ENCODE measurements at regions not wholly inside any gene's neighbourhood (a gene's known extent, or its start where the extent isn't known, plus 50 kb on each side); places are given as distances from the start of the nearest gene placed in this dataset.
"Not testable (repeated sequence)": the region's sequence is repeated elsewhere in the genome, so short reads cannot be mapped to it uniquely, and the experiment has no call there.

DNA sequence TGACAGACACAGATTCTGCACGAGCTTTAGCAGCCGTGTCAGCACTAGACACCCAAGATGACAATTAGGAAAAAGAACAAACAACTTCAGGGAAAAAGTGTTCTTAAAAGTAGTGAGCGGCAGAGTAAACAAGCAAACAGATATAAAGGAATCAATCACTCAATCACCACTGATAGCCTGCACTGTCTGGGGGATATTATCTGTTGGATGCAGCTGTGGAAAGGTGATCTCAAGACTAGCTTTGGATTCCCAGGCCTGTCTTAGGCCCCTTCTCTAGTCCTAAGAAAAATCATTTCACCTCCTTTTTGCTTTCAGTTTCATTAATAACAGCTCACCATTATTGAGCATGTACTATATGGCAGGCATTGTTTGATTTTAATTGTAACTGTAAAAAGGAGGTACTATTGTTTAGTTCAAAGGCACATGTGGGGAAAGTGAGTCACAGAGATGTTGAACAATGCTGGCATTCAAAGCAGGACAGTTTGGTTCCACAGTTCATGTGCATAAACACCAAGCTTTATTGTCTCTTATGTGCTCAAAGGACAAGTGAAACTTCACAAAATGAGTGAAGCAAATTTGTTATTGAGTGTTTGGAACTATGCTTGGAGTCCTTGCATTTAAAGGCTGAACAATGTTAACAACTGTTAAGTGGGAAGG is 147.3 kb upstream of the TCF4 start:
- Mint-ChIP-seq H3K27ac (no peak overlapping the region), H3K9me3 (peaks cover 5% of the 10 kb centered on the region), H3K4me3 (no peak overlapping the region), H3K4me1 (no peaks in the 10 kb centered on the region), H3K27me3 (no peaks in the 10 kb centered on the region), H3K36me3 (ENCODE audit: low read depth) (no peaks in the 10 kb centered on the region)
- ChIA-PET CTCF (no interaction called here), POLR2A (no interaction called here)
- DNase-seq = no peak

DNA sequence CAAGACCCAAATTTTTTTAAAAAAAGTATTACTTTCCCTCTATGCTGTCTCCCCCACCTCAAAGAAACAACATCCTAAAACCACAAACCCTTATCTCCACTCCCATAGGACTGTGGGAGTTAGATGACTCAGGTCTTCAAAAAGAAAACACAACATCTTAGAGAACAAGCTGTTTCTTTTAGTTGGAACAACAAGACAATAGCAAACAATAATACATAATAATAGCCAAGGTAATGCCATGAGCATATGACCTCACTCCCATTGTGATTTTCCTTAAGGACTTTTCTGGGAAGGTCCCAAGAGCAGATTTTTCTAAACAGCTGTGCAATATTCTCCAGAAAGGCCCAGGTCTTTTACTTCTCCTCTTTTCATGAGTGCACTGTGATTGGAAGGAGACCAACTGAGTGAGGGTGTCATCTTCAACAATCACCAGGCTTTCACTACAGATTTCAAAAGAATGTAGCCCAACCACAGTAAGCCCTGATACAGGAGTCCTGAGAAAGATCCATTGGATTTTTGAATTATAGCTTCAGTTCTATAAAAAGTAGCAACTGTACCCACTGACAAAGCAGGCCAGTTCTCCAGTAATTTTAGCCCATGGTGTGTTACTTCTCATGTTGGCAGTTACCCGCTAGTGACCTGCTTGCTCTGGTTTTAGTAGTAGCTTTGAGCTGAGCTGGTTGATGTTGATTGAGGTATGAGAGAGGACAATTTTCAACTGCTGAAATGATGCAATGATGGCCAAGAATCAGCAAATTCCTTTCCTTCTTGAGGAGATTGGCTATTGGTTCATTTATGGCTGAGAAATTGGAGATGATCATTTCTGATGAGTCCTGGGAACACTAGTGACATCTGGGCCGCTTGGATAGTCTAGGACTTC is 144.5 kb upstream of the TCF4 start:
- H3K27me3 Mint-ChIP-seq = no peaks in the 10 kb centered on the region
- H3K36me3 Mint-ChIP-seq (ENCODE audit: low read depth) = no peaks in the 10 kb centered on the region
- H3K4me1 Mint-ChIP-seq = no peaks in the 10 kb centered on the region
- ChIA-PET CTCF (no interaction called here), POLR2A (no interaction called here)
- peaks cover 8% of the 10 kb centered on the region for H3K9me3 Mint-ChIP-seq
- DNase-seq = no peak
- no peak overlapping the region for H3K4me3 Mint-ChIP-seq
- H3K27ac Mint-ChIP-seq = no peak overlapping the region

DNA sequence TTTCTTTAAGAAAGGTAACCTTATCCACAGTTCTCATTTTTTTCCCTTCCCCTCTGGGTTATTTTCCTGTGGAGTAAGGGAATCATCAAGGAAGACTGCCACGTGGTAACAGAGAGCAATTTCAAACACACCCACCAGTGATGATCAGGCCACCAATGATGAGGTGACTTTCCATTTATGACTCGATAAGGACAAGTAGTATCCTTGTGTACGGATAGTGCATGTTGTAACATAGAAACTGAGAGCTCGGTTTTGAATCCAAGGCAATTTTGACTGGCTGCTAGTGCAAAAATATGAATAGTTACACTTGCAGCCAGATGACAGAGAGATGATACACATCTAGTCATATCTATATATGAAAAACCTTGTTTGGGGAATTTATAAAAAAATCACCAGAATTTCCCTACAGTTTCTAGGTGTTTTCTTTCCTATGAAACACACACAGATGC is 143.6 kb upstream of the TCF4 start:
- no peaks in the 10 kb centered on the region for H3K27me3 Mint-ChIP-seq
- no peak overlapping the region for H3K4me3 Mint-ChIP-seq
- no peak overlapping the region for H3K27ac Mint-ChIP-seq
- H3K4me1 Mint-ChIP-seq = no peaks in the 10 kb centered on the region
- ChIA-PET CTCF (no interaction called here), POLR2A (no interaction called here)
- peaks cover 8% of the 10 kb centered on the region for H3K9me3 Mint-ChIP-seq
- no peak for DNase-seq
- no peaks in the 10 kb centered on the region for H3K36me3 Mint-ChIP-seq (ENCODE audit: low read depth)

GRCh38 chr18:55721006-55721405 is 133.0 kb upstream of the TCF4 start:
- H3K4me3 Mint-ChIP-seq; H3K27ac Mint-ChIP-seq; CTCF ChIA-PET; H3K9me3 Mint-ChIP-seq; H3K4me1 Mint-ChIP-seq; POLR2A ChIA-PET; H3K27me3 Mint-ChIP-seq; DNase-seq; H3K36me3 Mint-ChIP-seq (ENCODE audit: low read depth): not testable (repeated sequence)

GRCh38 chr18:55713707-55714106 is 125.7 kb upstream of the TCF4 start:
- Mint-ChIP-seq H3K36me3 (ENCODE audit: low read depth) (no peaks in the 10 kb centered on the region), H3K4me3 (no peak overlapping the region), H3K27ac (no peak overlapping the region), H3K4me1 (no peaks in the 10 kb centered on the region), H3K27me3 (no peaks in the 10 kb centered on the region), H3K9me3 (no peaks in the 10 kb centered on the region)
- DNase-seq = no peak
- ChIA-PET CTCF (no interaction called here), POLR2A (no interaction called here)

GRCh38 chr18:55706898-55707297 is 118.9 kb upstream of the TCF4 start:
- Mint-ChIP-seq H3K4me1 (no peaks in the 10 kb centered on the region), H3K27me3 (no peaks in the 10 kb centered on the region), H3K9me3 (no peaks in the 10 kb centered on the region), H3K36me3 (ENCODE audit: low read depth) (no peaks in the 10 kb centered on the region), H3K27ac (no peak overlapping the region), H3K4me3 (no peak overlapping the region)
- CTCF ChIA-PET = no interaction called here
- POLR2A ChIA-PET = no interaction called here
- DNase-seq = no peak

DNA sequence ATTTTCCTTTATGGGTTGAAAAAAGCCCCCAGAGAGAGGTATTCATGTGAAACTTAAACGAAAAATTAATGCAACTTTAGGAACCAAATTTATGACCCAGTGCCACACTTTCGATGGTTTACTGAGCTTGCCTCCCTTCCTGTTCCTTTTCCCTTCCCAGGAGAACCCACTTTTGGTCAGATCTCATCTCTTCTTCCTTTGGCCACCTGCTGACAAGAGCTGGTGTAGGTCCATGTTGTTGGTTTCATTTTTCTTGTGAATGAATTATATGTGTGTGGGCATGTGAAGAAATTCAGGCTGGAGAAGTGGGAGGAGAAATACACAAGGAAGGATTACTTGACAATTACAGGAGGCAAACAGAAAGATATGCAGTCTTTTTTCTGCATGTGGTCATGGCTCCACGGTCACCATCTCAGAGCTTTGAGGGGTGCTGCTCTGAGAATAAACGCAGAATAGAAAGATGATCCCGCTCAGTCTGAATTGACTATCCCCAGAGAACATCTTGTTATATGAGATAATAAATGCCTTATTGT is 111.3 kb upstream of the TCF4 start:
- DNase-seq = no peak
- H3K36me3 Mint-ChIP-seq (ENCODE audit: low read depth) = no peaks in the 10 kb centered on the region
- H3K9me3 Mint-ChIP-seq = peaks cover 2% of the 10 kb centered on the region
- no peaks in the 10 kb centered on the region for H3K27me3 Mint-ChIP-seq
- POLR2A ChIA-PET = no interaction called here
- no peaks in the 10 kb centered on the region for H3K4me1 Mint-ChIP-seq
- H3K27ac Mint-ChIP-seq = no peak overlapping the region
- CTCF ChIA-PET = no interaction called here
- H3K4me3 Mint-ChIP-seq = no peak overlapping the region

DNA sequence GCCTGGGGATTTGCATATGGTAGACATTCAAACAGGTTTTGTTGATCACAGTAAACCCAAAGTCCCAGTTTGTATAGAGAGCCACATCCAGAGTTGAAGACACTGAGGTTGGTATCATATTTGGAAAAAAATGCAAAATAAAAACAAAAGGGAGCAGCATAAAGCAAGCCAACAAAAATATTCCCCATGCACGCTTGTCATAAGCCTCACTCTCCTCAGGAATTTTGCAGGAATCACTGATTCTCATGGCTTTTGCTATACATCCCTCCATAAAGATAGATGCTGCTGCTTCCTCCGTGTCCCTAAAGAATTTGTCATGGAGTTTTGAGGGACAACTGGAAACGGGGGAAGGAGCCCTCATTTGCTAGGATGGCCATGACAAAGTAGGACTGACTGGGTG is 108.8 kb upstream of the TCF4 start:
- CTCF ChIA-PET = no interaction called here
- Mint-ChIP-seq H3K36me3 (ENCODE audit: low read depth) (no peaks in the 10 kb centered on the region), H3K9me3 (peaks cover 6% of the 10 kb centered on the region), H3K4me1 (no peaks in the 10 kb centered on the region), H3K27ac (no peak overlapping the region), H3K27me3 (no peaks in the 10 kb centered on the region), H3K4me3 (no peak overlapping the region)
- DNase-seq = no peak
- POLR2A ChIA-PET = no interaction called here

DNA sequence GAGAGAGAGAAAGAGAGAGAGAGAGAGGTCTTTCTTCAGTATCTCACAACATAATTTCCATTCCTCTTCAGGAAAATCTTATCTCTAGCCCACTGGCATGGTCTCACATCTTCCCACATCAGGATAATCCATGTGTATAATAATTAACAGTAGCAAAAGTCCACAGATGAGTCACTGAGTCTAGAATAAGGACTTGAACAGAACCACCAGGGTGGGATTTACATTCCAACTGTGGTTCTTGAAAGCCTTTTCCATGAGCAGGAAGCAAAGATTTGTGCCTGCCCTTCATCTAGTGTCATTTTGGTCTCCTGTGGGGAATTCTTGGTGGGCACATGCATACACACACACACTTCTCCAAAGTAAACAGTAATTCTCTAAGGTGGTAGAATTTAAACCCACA is 107.1 kb upstream of the TCF4 start:
- Mint-ChIP-seq H3K4me3 (no peak overlapping the region), H3K9me3 (peaks cover 6% of the 10 kb centered on the region), H3K27me3 (no peaks in the 10 kb centered on the region), H3K36me3 (ENCODE audit: low read depth) (no peaks in the 10 kb centered on the region), H3K27ac (no peak overlapping the region), H3K4me1 (no peaks in the 10 kb centered on the region)
- ChIA-PET CTCF (no interaction called here), POLR2A (no interaction called here)
- no peak for DNase-seq

- POLR2A ChIA-PET = no interaction called here
- CTCF ChIA-PET = no interaction called here
- H3K27ac Mint-ChIP-seq = no peak overlapping the region
- DNase-seq = no peak
- no peak overlapping the region for H3K4me3 Mint-ChIP-seq
- no peaks in the 10 kb centered on the region for H3K4me1 Mint-ChIP-seq
- peaks cover 6% of the 10 kb centered on the region for H3K9me3 Mint-ChIP-seq
- H3K36me3 Mint-ChIP-seq (ENCODE audit: low read depth) = no peaks in the 10 kb centered on the region
- no peaks in the 10 kb centered on the region for H3K27me3 Mint-ChIP-seq
Observed at GRCh38 chr18:55694291-55694690, 106.3 kb upstream of the TCF4 start.

GRCh38 chr18:55688030-55688429 is 100.0 kb upstream of the TCF4 start:
- DNase-seq = no peak
- ChIA-PET CTCF (no interaction called here), POLR2A (no interaction called here)
- Mint-ChIP-seq H3K9me3 (peaks cover 5% of the 10 kb centered on the region), H3K36me3 (ENCODE audit: low read depth) (no peaks in the 10 kb centered on the region), H3K4me3 (no peak overlapping the region), H3K27ac (no peak overlapping the region), H3K27me3 (no peaks in the 10 kb centered on the region), H3K4me1 (no peaks in the 10 kb centered on the region)

DNA sequence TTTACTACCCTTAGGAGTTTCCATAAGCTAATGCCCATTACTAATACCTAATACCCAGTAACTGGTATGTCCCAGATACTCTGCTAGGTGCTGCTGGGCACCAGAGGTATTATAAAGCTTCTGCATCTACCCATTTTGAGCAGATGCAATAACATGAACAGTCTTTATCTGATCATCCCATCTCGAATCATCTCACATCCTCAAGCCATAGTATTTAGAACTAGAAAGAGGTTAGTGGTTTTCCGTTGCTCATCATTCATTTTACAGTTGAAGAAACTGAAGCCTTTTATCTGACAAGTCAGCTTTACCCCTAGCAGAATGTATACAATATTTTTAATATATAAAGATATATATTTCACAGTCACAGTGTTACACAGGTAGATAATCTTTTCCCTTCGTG is 99.1 kb upstream of the TCF4 start:
- ChIA-PET POLR2A (no interaction called here), CTCF (no interaction called here)
- Mint-ChIP-seq H3K27ac (no peak overlapping the region), H3K27me3 (no peaks in the 10 kb centered on the region), H3K36me3 (ENCODE audit: low read depth) (no peaks in the 10 kb centered on the region), H3K4me3 (no peak overlapping the region), H3K9me3 (peaks cover 4% of the 10 kb centered on the region), H3K4me1 (no peaks in the 10 kb centered on the region)
- no peak for DNase-seq

DNA sequence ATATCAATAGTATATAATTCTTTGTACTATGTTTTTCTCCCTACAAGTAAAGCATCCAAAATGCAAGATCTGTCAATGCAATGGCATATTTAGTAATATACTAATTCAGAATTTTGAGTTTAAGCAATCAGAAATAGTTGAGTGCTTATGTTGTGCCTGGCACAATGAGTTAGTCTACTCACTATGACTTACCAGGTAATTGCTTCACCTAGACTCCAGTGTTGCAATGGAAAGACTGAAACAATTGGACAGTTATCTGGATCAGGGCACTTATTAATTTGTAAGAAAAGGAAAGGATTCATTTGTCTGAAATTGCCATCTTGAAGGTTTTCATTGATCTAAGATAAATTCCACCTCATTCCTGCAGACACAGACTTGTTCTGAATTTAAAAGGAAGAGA is 97.6 kb upstream of the TCF4 start:
- POLR2A ChIA-PET = no interaction called here
- Mint-ChIP-seq H3K36me3 (ENCODE audit: low read depth) (no peaks in the 10 kb centered on the region), H3K4me1 (no peaks in the 10 kb centered on the region), H3K9me3 (peaks cover 3% of the 10 kb centered on the region), H3K27me3 (no peaks in the 10 kb centered on the region), H3K4me3 (no peak overlapping the region), H3K27ac (no peak overlapping the region)
- no peak for DNase-seq
- CTCF ChIA-PET = no interaction called here
